ENCODE measurements at regions not wholly inside any gene's neighbourhood (a gene's known extent, or its start where the extent isn't known, plus 50 kb on each side); places are given as distances from the start of the nearest gene placed in this dataset.

- no peak for TF ChIP-seq SIN3A (IDR thresholded peaks at IDR 0.05; ENCODE audit: borderline replicate concordance, insufficient read depth, low read length)
- TF ChIP-seq TAF1 (IDR thresholded peaks at IDR 0.05; ENCODE audit: borderline replicate concordance, insufficient read depth, low read length) = no peak
- no peak for TF ChIP-seq REST (IDR thresholded peaks at IDR 0.05; ENCODE audit: insufficient read depth in 1 of 2, low read depth in 2 of 2, low read length in 2 of 2)
- TF ChIP-seq FOXP2 (optimal IDR thresholded peaks at IDR 0.05; ENCODE audit: borderline replicate concordance, extremely low read depth, extremely low read length, insufficient read depth) = no peak
- TF ChIP-seq POLR2AphosphoS5 (IDR thresholded peaks at IDR 0.05; ENCODE audit: low read depth, low read length) = no peak
Observed at GRCh38 chr4:11842620-11843263, 414.0 kb upstream of the HS3ST1 start.

GRCh38 chr4:11839889-11840288 lies 411.2 kb upstream of the HS3ST1 start:
- TF ChIP-seq SIN3A (IDR thresholded peaks at IDR 0.05; ENCODE audit: borderline replicate concordance, insufficient read depth, low read length) (no peak), TAF1 (IDR thresholded peaks at IDR 0.05; ENCODE audit: borderline replicate concordance, insufficient read depth, low read length) (no peak), REST (IDR thresholded peaks at IDR 0.05; ENCODE audit: insufficient read depth in 1 of 2, low read depth in 2 of 2, low read length in 2 of 2) (no peak), POLR2AphosphoS5 (IDR thresholded peaks at IDR 0.05; ENCODE audit: low read depth, low read length) (no peak), FOXP2 (optimal IDR thresholded peaks at IDR 0.05; ENCODE audit: borderline replicate concordance, extremely low read depth, extremely low read length, insufficient read depth) (no peak)

DNA sequence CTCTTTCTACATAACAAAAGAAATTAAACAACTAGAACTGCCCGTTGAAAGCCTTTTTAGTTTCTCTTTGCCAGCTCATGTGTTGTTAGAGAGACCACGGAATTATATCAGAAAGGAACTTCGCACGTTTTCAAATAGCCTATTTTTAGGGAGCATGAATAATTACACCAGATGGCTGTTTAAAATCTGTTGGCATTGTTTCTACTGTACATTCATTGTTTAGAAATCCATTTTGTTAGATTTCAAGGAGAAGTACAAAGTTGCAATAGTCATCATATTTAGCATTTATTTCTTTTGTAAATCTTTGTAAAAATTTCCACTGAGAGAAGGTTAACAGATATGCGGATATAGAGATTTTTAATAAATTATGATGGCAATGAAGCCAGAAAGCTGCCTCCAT lies 403.0 kb upstream of the HS3ST1 start:
- TF ChIP-seq POLR2AphosphoS5 (IDR thresholded peaks at IDR 0.05; ENCODE audit: low read depth, low read length) = no peak
- no peak for TF ChIP-seq FOXP2 (optimal IDR thresholded peaks at IDR 0.05; ENCODE audit: borderline replicate concordance, extremely low read depth, extremely low read length, insufficient read depth)
- no peak for TF ChIP-seq TAF1 (IDR thresholded peaks at IDR 0.05; ENCODE audit: borderline replicate concordance, insufficient read depth, low read length)
- TF ChIP-seq REST (IDR thresholded peaks at IDR 0.05; ENCODE audit: insufficient read depth in 1 of 2, low read depth in 2 of 2, low read length in 2 of 2) = no peak
- no peak for TF ChIP-seq SIN3A (IDR thresholded peaks at IDR 0.05; ENCODE audit: borderline replicate concordance, insufficient read depth, low read length)

- TF ChIP-seq FOXP2 (optimal IDR thresholded peaks at IDR 0.05; ENCODE audit: borderline replicate concordance, extremely low read depth, extremely low read length, insufficient read depth) (no peak), SIN3A (IDR thresholded peaks at IDR 0.05; ENCODE audit: borderline replicate concordance, insufficient read depth, low read length) (no peak)
Observed at GRCh38 chr4:11824566-11824965, 395.9 kb upstream of the HS3ST1 start.

DNA sequence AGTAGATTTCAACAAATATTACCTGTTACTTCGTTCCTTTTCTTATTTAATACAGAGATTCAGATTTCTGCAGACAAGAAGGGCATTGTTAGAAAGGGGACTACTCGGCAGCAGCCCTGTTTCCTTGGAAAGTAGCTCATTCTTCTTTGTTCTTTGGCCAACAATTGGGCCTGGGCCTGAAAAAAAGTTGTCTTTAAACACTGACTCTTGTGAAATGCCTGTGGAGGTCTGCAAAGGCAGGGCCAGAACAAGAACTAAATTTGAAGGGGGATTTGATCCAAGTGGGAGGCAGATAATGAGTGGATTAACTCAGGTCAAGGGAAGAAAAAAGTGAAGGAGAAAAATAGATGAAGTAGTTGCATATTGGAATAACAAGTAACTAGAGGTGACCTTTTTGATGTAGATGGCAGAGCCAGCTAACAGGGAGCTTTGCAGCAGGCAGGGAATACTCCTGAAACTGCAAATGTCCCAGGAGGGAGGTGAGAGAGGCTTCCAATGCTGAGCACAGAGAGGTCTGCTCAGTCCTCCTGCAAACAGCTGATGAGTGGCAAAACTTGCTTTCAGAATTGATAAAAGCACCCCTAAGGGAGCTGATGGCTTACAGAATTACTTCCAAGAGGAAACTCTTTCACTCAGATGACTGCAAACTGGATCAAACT lies 393.2 kb upstream of the HS3ST1 start:
- TF ChIP-seq FOXP2 (optimal IDR thresholded peaks at IDR 0.05; ENCODE audit: borderline replicate concordance, extremely low read depth, extremely low read length, insufficient read depth) = no peak
- no peak for TF ChIP-seq TAF1 (IDR thresholded peaks at IDR 0.05; ENCODE audit: borderline replicate concordance, insufficient read depth, low read length)
- TF ChIP-seq POLR2AphosphoS5 (IDR thresholded peaks at IDR 0.05; ENCODE audit: low read depth, low read length) = no peak

- no peak for TF ChIP-seq REST (IDR thresholded peaks at IDR 0.05; ENCODE audit: insufficient read depth in 1 of 2, low read depth in 2 of 2, low read length in 2 of 2)
- TF ChIP-seq FOXP2 (optimal IDR thresholded peaks at IDR 0.05; ENCODE audit: borderline replicate concordance, extremely low read depth, extremely low read length, insufficient read depth) = no peak
- TF ChIP-seq SIN3A (IDR thresholded peaks at IDR 0.05; ENCODE audit: borderline replicate concordance, insufficient read depth, low read length) = no peak
- no peak for TF ChIP-seq POLR2AphosphoS5 (IDR thresholded peaks at IDR 0.05; ENCODE audit: low read depth, low read length)
- no peak for TF ChIP-seq TAF1 (IDR thresholded peaks at IDR 0.05; ENCODE audit: borderline replicate concordance, insufficient read depth, low read length)
Observed at GRCh38 chr4:11817088-11817487, 388.4 kb upstream of the HS3ST1 start.
